Mammary epithelial cell (primary cell): ENCODE measurements at regions not wholly inside any gene's neighbourhood (a gene's known extent, or its start where the extent isn't known, plus 50 kb on each side); places are given as distances from the start of the nearest gene placed in this dataset.

Experiments used
- CTCF ChIP-seq, 2 donors: IDR thresholded peaks in 1 of 2; conservative IDR thresholded peaks in 1 of 2; 2 replicates each; pipeline ENCODE4 v1.5.1; 2011 to 2012; ENCODE audit warnings: inconsistent platforms in 2 of 2, low read length in 2 of 2, mild to moderate bottlenecking in 2 of 2, control low read depth in 1 of 2, low read depth in 1 of 2; ENCODE audit not compliant: insufficient read depth in 1 of 2; ENCODE audit errors: extremely low read depth in 1 of 2
- EZH2 ChIP-seq: IDR thresholded peaks from 2 replicates; pipeline ENCODE4 v1.6.1; 2012; ENCODE audit warnings: low read length, inconsistent platforms, borderline replicate concordance

DNA sequence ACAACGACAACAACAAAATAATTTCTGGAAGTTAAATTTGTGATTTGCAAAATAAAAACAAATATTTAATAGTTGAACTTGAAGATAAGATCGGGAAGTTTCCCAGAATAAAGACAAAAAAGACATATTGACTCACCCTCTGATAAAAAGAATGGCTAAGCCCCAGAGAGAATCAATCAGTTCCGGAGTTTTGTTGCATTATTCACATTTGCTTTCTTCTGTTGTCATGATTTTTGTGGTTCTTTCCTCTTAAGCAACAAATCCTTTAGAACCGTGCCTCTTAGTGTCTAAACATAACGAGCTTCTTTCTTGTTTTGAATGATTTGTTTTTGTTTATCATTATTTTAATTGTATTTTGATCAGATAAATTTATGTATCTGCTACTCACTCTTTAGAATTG lies 134.9 kb upstream of the ADRA1D start:
- TF ChIP-seq CTCF (conservative IDR thresholded peaks at IDR 0.05 in 1 of 2, IDR thresholded peaks at IDR 0.05 in 1 of 2; ENCODE audit: extremely low read depth in 1 of 2, insufficient read depth in 1 of 2, low read depth in 1 of 2, low read length in 2 of 2), result no peak
- TF ChIP-seq EZH2, result no peak
